HG02642 (cell line): ENCODE measurements at regions not wholly inside any gene's neighbourhood (a gene's known extent, or its start where the extent isn't known, plus 50 kb on each side); places are given as distances from the start of the nearest gene placed in this dataset.
"Not testable (repeated sequence)": the region's sequence is repeated elsewhere in the genome, so short reads cannot be mapped to it uniquely, and the experiment has no call there.

ENCODE experiments used
- ATAC-seq: cut with Tn5 transposase; IDR thresholded peaks from one replicate; pipeline ENCODE4 v1.9.1; 2021; ENCODE audit warnings: mild to moderate bottlenecking; ENCODE audit not compliant: unreplicated experiment, poor library complexity

GRCh38 chr12:13417516-13417915 is 221.0 kb downstream of the EMP1 start:
- ATAC-seq, result no peak

GRCh38 chr12:13411287-13411686 is 214.8 kb downstream of the EMP1 start:
- ATAC-seq, result no peak

GRCh38 chr12:13405961-13406703 is 209.6 kb downstream of the EMP1 start:
- no peak for ATAC-seq

GRCh38 chr12:13404631-13405473 is 208.3 kb downstream of the EMP1 start:
- ATAC-seq, result no peak

GRCh38 chr12:13404111-13404628 is 207.6 kb downstream of the EMP1 start:
- ATAC-seq, result no peak

- not testable (repeated sequence) for ATAC-seq
Observed at GRCh38 chr12:13391375-13391774, 194.8 kb downstream of the EMP1 start.

- ATAC-seq, result no peak
Observed at GRCh38 chr12:13390918-13391317, 194.4 kb downstream of the EMP1 start.

- no peak for ATAC-seq
Observed at GRCh38 chr12:13390381-13390861, 193.9 kb downstream of the EMP1 start.

- no peak for ATAC-seq
Observed at GRCh38 chr12:13387101-13387500, 190.6 kb downstream of the EMP1 start.

GRCh38 chr12:13386323-13387039 is 190.0 kb downstream of the EMP1 start:
- no peak for ATAC-seq

GRCh38 chr12:13383379-13383778 is 186.9 kb downstream of the EMP1 start:
- ATAC-seq, result no peak

GRCh38 chr12:13380297-13380696 is 183.8 kb downstream of the EMP1 start:
- no peak for ATAC-seq

- no peak for ATAC-seq
Observed at GRCh38 chr12:13379531-13380188, 183.1 kb downstream of the EMP1 start.

GRCh38 chr12:13377698-13378097 is 181.2 kb downstream of the EMP1 start:
- no peak for ATAC-seq

- no peak for ATAC-seq
Observed at GRCh38 chr12:13376610-13377373, 180.3 kb downstream of the EMP1 start.

GRCh38 chr12:13375583-13376345 is 179.2 kb downstream of the EMP1 start:
- no peak for ATAC-seq

GRCh38 chr12:13374793-13375192 is 178.3 kb downstream of the EMP1 start:
- ATAC-seq, result no peak

- ATAC-seq, result no peak
Observed at GRCh38 chr12:13373803-13374202, 177.3 kb downstream of the EMP1 start.

- ATAC-seq, result no peak
Observed at GRCh38 chr12:13373131-13373530, 176.6 kb downstream of the EMP1 start.
